K562 (cell line): ENCODE measurements at regions not wholly inside any gene's neighbourhood (a gene's known extent, or its start where the extent isn't known, plus 50 kb on each side); places are given as distances from the start of the nearest gene placed in this dataset.
"Not testable (repeated sequence)": the region's sequence is repeated elsewhere in the genome, so short reads cannot be mapped to it uniquely, and the experiment has no call there.

ENCODE experiments used
- ATAC-seq: fragments of 200-7000 bp; cut with Tn5 transposase; 3 replicates; pipeline ENCODE4 v1.9.1; 2020; ENCODE audit warnings: moderate library complexity
- BruUV-seq: library from RNA; stranded (reverse); fragments of 400-500 nt; replicated peaks from 2 replicates; lab custom pipeline; 2021; lab: Mats Ljungman, UMichigan
- CTCF ChIA-PET: fragments of 300-600 bp; formaldehyde crosslinking; extraction: SDS; loops from one replicate; lab custom pipeline; 2021; ENCODE audit warnings: low intra/inter-chr PET ratio; lab: Yijun Ruan, JAX
- POLR2A ChIA-PET: fragments of 300-600, 350-650 bp; sonication (Branson Sonifier 250); formaldehyde crosslinking; extraction: SDS; loops from one replicate; lab custom pipeline; 2021; ENCODE audit warnings: antibody characterized with exemption, inconsistent platforms; lab: Yijun Ruan, JAX
- DNase-seq, 4 experiments: peaks; one replicate each; pipeline versions ENCODE4 v3.0.0 to v3.0.0-alpha.2; 2011 to 2018; ENCODE audit warnings: low spot score in 3 of 4, mixed read lengths in 3 of 4; ENCODE audit errors: extremely low read depth in 1 of 4
- FAIRE-seq: peaks from 2 replicates; lab custom pipeline; 2011; peaks lifted over from hg19 to GRCh38; lab: Jason Lieb, UNC
- H2AFZ ChIP-seq: 2 replicates; pipeline ENCODE4 v1.6.0; 2011; ENCODE audit warnings: low read depth, low read length, control low read depth, inconsistent platforms
- H3K27ac ChIP-seq: fragments of 200-600 bp; 3 replicates; pipeline ENCODE4 v1.8.0; 2011; ENCODE audit warnings: low read depth, mild to moderate bottlenecking, control low read depth, inconsistent platforms, low read length, moderate library complexity, mixed read lengths; ENCODE audit errors: extremely low read depth
- H3K27me3 ChIP-seq, 2 experiments: fragments of 300-600 bp in 1 of 2; 2 replicates in 1 of 2; 3 replicates in 1 of 2; pipeline versions ENCODE4 v1.6.0 to v1.8.0; 2011; ENCODE audit warnings: inconsistent platforms in 2 of 2, low read length in 2 of 2, mild to moderate bottlenecking in 1 of 2, mixed read lengths in 1 of 2, moderate library complexity in 1 of 2; ENCODE audit not compliant: control insufficient read depth in 2 of 2, insufficient read depth in 2 of 2
- H3K36me3 ChIP-seq: fragments of 300-600 bp; 3 replicates; pipeline ENCODE4 v1.8.0; 2011; ENCODE audit warnings: mild to moderate bottlenecking, low read length, inconsistent platforms; ENCODE audit not compliant: control insufficient read depth, insufficient read depth
- H3K4me1 ChIP-seq, 2 experiments: fragments of 200-600 bp in 1 of 2; replicated peaks in 1 of 2; 2 replicates in 1 of 2; 3 replicates in 1 of 2; pipeline versions ENCODE4 v1.5.1 to v1.8.0; 2011; ENCODE audit warnings: inconsistent platforms in 2 of 2, low read length in 2 of 2, mild to moderate bottlenecking in 1 of 2, mixed read lengths in 1 of 2, moderate library complexity in 1 of 2; ENCODE audit not compliant: control insufficient read depth in 2 of 2, insufficient read depth in 2 of 2
- H3K4me2 ChIP-seq: 2 replicates; pipeline ENCODE4 v1.6.1; 2011; ENCODE audit warnings: low read length, control low read depth, inconsistent platforms, mixed read lengths; ENCODE audit not compliant: insufficient read depth
- H3K4me3 ChIP-seq: fragments of 200-600 bp; sonication (generic), shearing (Covaris generic); 2 replicates; pipeline ENCODE4 v1.5.1; 2016; ENCODE audit warnings: control low read depth, inconsistent platforms
- H3K79me2 ChIP-seq: fragments of 200-600 bp; 3 replicates; pipeline ENCODE4 v1.8.0; 2011; ENCODE audit warnings: low read length, inconsistent platforms; ENCODE audit not compliant: control insufficient read depth, insufficient read depth
- H3K9ac ChIP-seq, 2 experiments: 2 replicates each; pipeline versions ENCODE4 v1.6.0 to v1.6.1; 2011; ENCODE audit warnings: low read depth in 2 of 2, low read length in 2 of 2, control low read depth in 1 of 2, inconsistent platforms in 1 of 2, mild to moderate bottlenecking in 1 of 2, mixed read lengths in 1 of 2; ENCODE audit not compliant: insufficient read depth in 1 of 2
- H3K9me1 ChIP-seq: one replicate; pipeline ENCODE4 v1.6.0; 2011; ENCODE audit warnings: inconsistent platforms, mild to moderate bottlenecking, low read length, moderate library complexity; ENCODE audit not compliant: control insufficient read depth, insufficient read depth
- H3K9me3 ChIP-seq: replicated peaks from 2 replicates; pipeline ENCODE4 v1.5.1; 2011; ENCODE audit warnings: low read depth, low read length, inconsistent platforms; ENCODE audit not compliant: control insufficient read depth, insufficient read depth
- H4K20me1 ChIP-seq: replicated peaks from 2 replicates; pipeline ENCODE4 v1.6.1; 2011; ENCODE audit warnings: low read length, inconsistent platforms, mixed read lengths; ENCODE audit not compliant: control insufficient read depth, insufficient read depth
- MEIS2 ChIP-seq: fragments of 450-650 bp; IDR thresholded peaks from 2 replicates; pipeline ENCODE4 v1.6.1; 2014; ENCODE audit warnings: mild to moderate bottlenecking; ENCODE audit not compliant: partially characterized antibody
- PBX2 ChIP-seq, 2 experiments: IDR thresholded peaks in 1 of 2; conservative IDR thresholded peaks in 1 of 2; 2 replicates each; pipeline ENCODE4 v1.6.1; 2016; ENCODE audit warnings: low read depth in 2 of 2, mild to moderate bottlenecking in 1 of 2, missing compliant biosample characterization in 1 of 2, missing genetic modification characterization in 1 of 2, moderate library complexity in 1 of 2
- VEZF1 ChIP-seq: fragments of 200-800 bp; sonication (Bioruptor generic); IDR thresholded peaks from 2 replicates; pipeline ENCODE4 v1.6.1; 2017; ENCODE audit warnings: missing genetic modification characterization, missing compliant biosample characterization
- WGBS: fragments of 100-300 bp; shearing (Covaris generic); methylation state at CpG from one replicate; pipeline ENCODE4 v1.1.6; 2016; ENCODE audit warnings: low coverage, mixed read lengths; ENCODE audit not compliant: insufficient coverage; ENCODE audit errors: missing lambda C conversion rate; 5-methylcytosine and 5-hydroxymethylcytosine counted together
- in situ Hi-C: fragments of 300-500 bp; cut with MboI; formaldehyde crosslinking; loops from 4 replicates; pipeline ENCODE4 v1.15.0; 2018; ENCODE audit warnings: inconsistent platforms, mixed read lengths
- intact Hi-C: fragments of 100-400 bp; cut with micrococcal nuclease; formaldehyde crosslinking; loops from 2 replicates; pipeline ENCODE4 v1.14.2; 2022
- TF ChIP-seq, protein P1 (sequence below): IDR thresholded peaks from 2 replicates; pipeline ENCODE4 v1.6.1; 2011; ENCODE audit not compliant: insufficient read length; ENCODE audit errors: extremely low read depth

GRCh38 chr2:241985161-241985985, 115.8 kb downstream of the RTP5 start:
- FAIRE-seq, intact Hi-C loops, H3K4me2 ChIP-seq, in situ Hi-C loops, DNase-seq, POLR2A ChIA-PET, H3K9me3 ChIP-seq, H3K27ac ChIP-seq, H4K20me1 ChIP-seq, BruUV-seq, H3K36me3 ChIP-seq, H3K9ac ChIP-seq, H2AFZ ChIP-seq, H3K9me1 ChIP-seq, ATAC-seq, H3K79me2 ChIP-seq, H3K4me3 ChIP-seq, CTCF ChIA-PET: not testable (repeated sequence)
- 4% methylated on average over 26 of the region's 46 CpGs for WGBS
- Histone ChIP-seq H3K4me1 (peaks cover 0 to 12% of the 10 kb centered on the region in 2 experiments; a peak in 1 of 5 replicates), H3K27me3 (peaks cover 0 to 45% of the 10 kb centered on the region in 2 experiments; a peak in 2 of 5 replicates)

DNA sequence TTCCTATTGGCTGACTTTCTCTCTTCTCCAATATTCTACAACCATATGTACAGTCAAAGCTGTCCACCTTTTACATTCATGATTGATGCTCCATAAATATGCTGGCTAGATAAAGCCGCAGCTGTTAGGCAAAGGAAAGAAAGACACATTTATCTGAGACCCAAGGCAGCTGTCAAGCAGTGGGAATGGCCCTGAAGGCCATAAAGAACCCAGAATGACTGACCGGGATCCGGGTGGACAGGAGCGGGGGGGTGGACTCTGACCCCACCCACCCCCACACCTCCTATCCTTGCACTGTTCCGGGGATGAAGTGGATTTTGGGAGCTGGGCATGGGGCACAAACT, 116.4 kb downstream of the RTP5 start:
- intact Hi-C loops (no loop called here), in situ Hi-C loops (no loop called here)
- WGBS: 3% methylated on average over 5 of the region's 5 CpGs
- no peak overlapping the region for H3K27ac ChIP-seq
- H3K4me3 ChIP-seq: no peak overlapping the region
- peaks cover 0 to 51% of the 10 kb centered on the region in 2 experiments; a peak in 2 of 5 replicates for H3K27me3 ChIP-seq
- no peaks in the 10 kb centered on the region for H3K9me1 ChIP-seq
- DNase-seq (no peak), ATAC-seq (no peak), FAIRE-seq (no peak)
- CTCF ChIA-PET: no interaction called here
- no peak overlapping the region for H2AFZ ChIP-seq
- H3K36me3 ChIP-seq: no peaks in the 10 kb centered on the region
- POLR2A ChIA-PET: no interaction called here
- H3K4me1 ChIP-seq: peaks cover 0 to 13% of the 10 kb centered on the region in 2 experiments; a peak in 1 of 5 replicates
- no peak overlapping the region for H3K9ac ChIP-seq
- no TSS peak for BruUV-seq
- H3K9me3 ChIP-seq: no peaks in the 10 kb centered on the region
- H3K79me2 ChIP-seq: no peaks in the 10 kb centered on the region
- TF ChIP-seq PBX2 (CRISPR knock-in tag; IDR thresholded peaks at IDR 0.05; ENCODE audit: low read depth): no peak
- peak; percentile 51 for TF ChIP-seq PBX2 (tag; conservative IDR thresholded peaks at IDR 0.05; ENCODE audit: low read depth)
- TF ChIP-seq, protein P1, sequence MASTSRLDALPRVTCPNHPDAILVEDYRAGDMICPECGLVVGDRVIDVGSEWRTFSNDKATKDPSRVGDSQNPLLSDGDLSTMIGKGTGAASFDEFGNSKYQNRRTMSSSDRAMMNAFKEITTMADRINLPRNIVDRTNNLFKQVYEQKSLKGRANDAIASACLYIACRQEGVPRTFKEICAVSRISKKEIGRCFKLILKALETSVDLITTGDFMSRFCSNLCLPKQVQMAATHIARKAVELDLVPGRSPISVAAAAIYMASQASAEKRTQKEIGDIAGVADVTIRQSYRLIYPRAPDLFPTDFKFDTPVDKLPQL: no peak
- TF ChIP-seq MEIS2: peak; percentile 11
- peak; percentile 45 for TF ChIP-seq VEZF1
- no peaks in the 10 kb centered on the region for H4K20me1 ChIP-seq
- no peak overlapping the region for H3K4me2 ChIP-seq
